NCI-H446 treated with DMSO at 0.1 percent for 48 hours (cell line): ENCODE measurements at regions not wholly inside any gene's neighbourhood (a gene's known extent, or its start where the extent isn't known, plus 50 kb on each side); places are given as distances from the start of the nearest gene placed in this dataset.
"Not testable (repeated sequence)": the region's sequence is repeated elsewhere in the genome, so short reads cannot be mapped to it uniquely, and the experiment has no call there.

Experiments
- DNase-seq: peaks from one replicate; lab custom pipeline; 2025; lab: John Stamatoyannopoulos, UW

DNA sequence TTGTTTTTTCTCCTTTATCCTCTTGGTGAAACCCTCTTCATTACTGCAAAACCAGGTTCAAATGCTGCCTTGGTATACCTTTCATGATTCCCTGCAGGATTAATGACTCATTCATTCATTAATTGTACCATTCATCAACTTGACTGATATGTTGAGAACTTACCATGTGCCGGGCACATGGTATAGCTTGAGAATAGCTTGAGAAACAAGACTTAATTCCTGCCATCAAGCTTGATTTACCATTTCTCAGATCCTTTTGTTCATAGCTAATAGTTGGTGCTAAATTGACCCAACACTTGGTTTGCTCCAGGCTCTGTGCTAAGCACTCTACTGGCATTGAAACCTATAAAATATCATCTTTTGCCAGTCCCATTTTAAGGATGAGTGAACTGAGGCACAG lies 165.7 kb downstream of the YIPF5 start:
- no peak for DNase-seq

GRCh38 chr5:144009116-144009515 lies 161.3 kb downstream of the YIPF5 start:
- no peak for DNase-seq

DNA sequence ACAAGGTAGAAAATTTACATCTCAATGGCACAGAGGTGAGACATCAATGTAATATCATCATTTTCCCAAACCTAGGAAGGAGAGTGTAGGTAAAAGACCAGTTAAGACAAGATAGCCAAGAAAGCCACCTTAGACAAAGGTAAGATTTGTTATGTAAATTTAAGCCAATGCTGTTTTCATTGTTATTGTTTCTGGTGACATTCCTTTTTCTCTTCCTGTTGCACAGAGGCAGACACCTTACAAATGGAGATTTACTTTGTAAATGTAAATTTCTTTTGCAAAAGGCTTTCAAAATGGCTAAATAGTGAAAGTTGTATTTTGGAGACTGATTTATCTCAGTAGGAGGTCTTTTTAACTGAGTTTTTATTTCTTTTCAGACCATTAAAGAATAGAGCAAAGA lies 159.1 kb downstream of the YIPF5 start:
- no peak for DNase-seq

- no peak for DNase-seq
These were observed 156.6 kb downstream of the YIPF5 start for GRCh38 chr5:144013816-144014215.

DNA sequence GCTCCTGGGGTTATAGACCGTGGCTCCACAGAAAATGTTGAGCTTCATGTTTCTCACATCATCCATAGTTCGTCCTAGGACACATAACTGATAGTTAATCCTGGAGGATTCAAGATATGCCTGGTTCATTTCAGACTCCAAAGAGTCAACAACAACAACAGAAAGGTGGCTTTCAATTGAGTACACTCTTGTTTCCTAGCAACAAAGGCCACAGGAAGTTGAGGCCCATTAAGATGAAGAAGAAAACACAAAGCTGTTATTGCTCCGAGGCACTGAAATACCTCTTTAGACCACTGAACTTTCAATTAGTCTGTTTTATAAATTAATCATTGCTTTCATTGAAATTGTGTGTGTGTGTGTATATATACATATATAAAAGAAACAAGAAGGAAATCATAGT lies 154.5 kb downstream of the YIPF5 start:
- DNase-seq, result no peak

- peak; percentile 62 for DNase-seq
These were observed 153.3 kb downstream of the YIPF5 start for GRCh38 chr5:144017119-144017518.

DNA sequence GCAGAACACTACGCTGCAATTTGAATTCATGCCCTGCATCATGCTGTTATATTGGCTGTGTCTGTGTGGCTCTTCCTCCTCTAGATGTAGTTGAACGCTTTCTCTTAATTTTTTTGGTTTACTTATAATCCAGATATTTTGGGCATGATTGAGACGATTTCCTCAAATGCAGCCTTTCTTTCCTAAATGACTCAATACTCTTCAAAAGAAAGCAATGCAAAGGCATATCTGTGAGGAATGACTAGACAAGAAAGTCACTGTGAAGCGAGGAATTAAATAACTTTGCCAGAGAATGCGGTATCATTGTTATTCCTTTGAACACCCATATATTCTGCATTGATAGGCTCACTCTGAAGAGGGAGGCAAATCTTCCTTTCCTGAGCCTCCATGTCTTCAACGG lies 152.8 kb downstream of the YIPF5 start:
- no peak for DNase-seq

DNA sequence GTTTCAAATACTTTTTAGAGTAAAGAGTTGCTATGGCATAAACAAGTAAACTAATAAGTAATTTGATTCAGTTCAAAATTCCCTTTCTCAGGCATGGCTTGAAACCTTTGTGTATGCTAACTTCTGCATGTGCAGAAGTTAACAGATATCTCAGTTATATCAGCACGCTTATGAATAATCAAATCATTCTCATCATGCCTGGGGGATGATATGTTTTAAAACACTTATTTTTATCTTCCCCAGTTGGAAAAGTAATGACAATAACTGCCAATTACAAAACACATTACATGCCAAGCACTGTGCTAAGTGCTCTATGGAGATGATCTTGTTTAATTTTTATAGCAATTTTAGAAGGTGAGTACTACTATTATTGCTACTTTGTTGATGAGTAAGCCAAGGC lies 146.4 kb downstream of the YIPF5 start:
- no peak for DNase-seq

DNA sequence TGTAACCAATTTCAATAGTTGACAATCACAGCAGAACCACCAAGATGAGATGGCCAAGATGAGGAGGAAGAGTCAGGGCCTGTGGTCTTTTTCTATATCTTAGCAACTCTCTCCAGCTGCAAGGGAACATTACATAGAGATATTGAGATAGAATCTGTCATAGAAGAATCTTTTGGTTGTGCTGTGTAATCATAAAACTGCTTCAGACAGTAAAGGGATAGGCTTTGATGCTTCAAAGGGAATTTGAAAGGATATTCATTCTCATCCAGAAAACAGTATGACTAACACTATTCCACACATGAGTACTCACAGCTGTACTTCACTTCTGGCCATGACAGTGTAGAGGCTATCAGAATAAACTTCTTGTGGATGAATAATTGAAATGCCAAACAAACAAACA lies 145.9 kb downstream of the YIPF5 start:
- DNase-seq, result no peak

DNA sequence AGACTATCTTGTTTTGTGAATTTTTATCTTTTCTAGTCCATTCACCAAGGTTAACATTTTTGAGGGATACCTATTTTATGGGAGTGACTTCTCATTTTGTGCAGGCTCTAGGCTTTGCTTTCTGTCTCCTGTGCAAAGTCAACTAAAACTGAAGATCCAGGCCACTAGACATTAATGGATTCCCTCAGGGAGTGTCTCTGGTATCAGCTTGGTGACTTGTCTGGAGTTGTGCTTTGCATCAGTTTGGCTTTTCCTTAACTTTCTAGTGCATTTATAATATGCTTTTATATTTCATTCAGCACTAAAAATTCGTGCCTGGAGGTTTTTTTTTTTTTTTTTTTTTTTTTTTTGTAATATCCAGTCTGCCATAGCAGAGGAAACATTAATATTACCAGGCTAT lies 144.2 kb downstream of the YIPF5 start:
- DNase-seq, result no peak

GRCh38 chr5:144028058-144028457 lies 142.4 kb downstream of the YIPF5 start:
- DNase-seq, result peak; percentile 59

- peak; percentile 69 for DNase-seq
These were observed 141.8 kb downstream of the YIPF5 start for GRCh38 chr5:144028636-144029035.

DNA sequence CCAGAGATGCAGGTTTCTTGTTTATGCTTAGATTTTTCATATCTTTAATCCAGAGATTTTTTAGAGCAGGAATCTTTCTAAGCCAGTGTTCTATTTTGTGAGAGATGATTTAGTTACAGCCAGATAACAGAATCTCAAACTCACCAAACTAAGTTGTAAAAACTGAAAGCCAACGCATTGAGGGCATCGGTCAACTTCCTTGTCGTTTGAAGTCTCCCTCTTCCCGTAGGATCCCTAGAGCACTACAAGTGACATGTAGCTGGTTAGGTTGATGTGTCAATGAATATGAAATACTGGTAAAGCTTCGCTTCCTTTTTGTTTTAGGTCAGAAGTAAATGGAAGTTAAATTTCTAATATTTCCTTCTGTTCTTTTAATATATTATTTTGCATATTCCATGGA lies 139.6 kb downstream of the YIPF5 start:
- DNase-seq, result no peak

GRCh38 chr5:144032375-144032774 lies 138.1 kb downstream of the YIPF5 start:
- peak; percentile 40 for DNase-seq

GRCh38 chr5:144033486-144033885 lies 137.0 kb downstream of the YIPF5 start:
- no peak for DNase-seq

GRCh38 chr5:144035046-144035740 lies 135.3 kb downstream of the YIPF5 start:
- no peak for DNase-seq

GRCh38 chr5:144036476-144036875 lies 134.0 kb downstream of the YIPF5 start:
- DNase-seq, result no peak

DNA sequence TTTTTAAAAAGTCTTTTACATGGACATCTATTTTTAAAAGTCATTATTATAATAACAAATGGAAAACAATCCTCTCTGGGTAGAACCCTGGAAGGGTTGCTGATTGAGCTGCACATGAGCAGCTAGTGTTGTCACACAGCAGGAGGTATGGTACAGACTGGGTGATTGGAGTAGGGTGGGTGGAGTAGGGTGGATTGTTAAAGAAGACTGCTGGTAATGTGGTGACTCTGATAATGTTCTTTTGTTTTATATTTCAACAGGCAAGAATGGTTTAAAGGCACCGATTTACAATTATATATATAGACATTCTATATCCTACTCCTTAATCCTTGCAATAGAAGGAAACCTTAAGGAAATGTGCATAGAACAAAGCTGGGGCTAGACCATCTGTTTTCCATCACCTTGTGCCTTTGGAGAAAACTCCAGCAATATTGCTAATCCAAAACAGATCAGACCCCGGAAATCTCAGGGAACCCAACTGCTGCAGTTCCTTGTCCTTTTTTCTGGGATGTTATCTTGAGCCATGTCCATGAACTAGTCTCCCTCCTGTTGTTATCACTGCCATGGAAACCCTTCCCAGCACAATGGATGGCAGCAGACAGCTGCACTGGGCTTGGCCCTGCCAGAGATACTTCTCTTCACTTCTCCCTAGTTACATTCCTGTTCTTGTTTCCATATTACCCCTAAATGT lies 129.7 kb downstream of the YIPF5 start:
- DNase-seq, result no peak

- DNase-seq, result no peak
These were observed 128.3 kb downstream of the YIPF5 start for GRCh38 chr5:144042156-144042555.

DNA sequence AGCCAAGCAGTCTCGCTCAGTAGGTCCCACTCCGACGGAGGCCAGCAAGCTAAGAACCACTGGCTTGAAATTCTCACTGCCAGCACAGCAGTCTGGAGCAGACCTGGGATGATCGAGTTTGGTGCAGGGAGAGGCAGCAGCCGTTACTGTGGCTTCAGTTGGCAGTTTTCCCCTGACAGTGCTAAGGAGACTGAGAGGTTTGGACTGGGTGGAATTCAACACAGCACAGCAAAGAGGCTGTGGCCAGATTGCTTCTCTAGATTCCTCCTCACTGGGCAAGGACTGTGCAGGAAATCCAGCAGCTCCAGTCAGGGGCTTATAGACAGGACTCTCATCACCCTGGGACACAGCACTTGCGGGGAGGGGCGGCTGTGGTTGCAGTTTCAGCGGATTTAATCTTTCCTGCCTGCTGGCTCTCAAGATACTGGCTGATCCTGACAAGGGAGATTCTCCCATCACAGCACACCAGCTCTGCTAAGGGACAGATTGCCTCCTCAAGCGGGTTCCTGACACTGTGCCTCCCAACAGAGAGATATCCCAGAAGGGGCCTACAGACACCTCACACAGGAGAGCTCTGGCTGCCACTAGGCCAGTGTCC lies 122.1 kb downstream of the YIPF5 start:
- no peak for DNase-seq

- DNase-seq, result not testable (repeated sequence)
These were observed 115.1 kb downstream of the YIPF5 start for GRCh38 chr5:144055391-144055790.

DNA sequence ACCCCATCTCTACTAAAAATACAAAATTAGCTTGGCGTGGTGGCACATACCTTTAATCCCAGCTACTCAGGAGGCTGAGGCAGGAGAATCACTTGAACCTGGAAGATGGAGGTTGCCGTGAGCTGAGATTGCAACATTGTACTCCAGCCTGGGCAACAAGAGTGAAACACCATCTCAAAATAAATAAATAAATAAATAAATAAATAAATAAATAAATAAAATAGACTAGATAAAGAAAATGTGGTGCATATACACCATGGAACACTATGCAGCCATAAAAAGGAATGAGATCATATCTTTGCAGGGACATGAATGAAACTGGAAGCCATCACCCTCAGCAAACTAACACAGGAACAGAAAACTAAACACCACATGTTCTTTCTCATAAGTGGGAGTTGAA lies 110.4 kb downstream of the YIPF5 start:
- DNase-seq, result not testable (repeated sequence)

DNA sequence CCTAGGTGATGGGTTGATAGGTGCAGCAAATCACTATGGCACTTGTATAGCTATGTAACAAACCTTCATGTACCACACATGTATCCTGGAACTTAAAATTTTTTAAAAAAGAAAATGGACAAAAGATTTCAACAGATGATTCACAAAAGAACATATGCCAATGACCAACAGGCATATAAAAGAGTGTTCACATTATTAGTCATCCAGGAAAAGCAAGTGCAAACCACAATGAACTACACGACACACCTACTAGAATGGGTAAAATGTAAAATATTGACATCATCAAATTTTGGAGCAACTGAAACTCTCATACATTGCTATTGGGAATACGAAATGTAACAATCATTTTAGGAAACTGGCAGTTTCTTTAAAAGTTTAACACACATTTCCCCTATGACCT lies 109.9 kb downstream of the YIPF5 start:
- DNase-seq, result no peak
